T-cell (primary cell): ENCODE measurements at regions not wholly inside any gene's neighbourhood (a gene's known extent, or its start where the extent isn't known, plus 50 kb on each side); places are given as distances from the start of the nearest gene placed in this dataset.

Source experiments
- ATAC-seq, 4 experiments: fragments of 200-7000 bp in 3 of 4; fragments of 150-1000 bp in 1 of 4; cut with Tn5 transposase; replicated peaks in 1 of 4; 1 replicate in 3 of 4; 2 replicates in 1 of 4; pipeline ENCODE4 v1.10.0; 2021; ENCODE audit warnings: moderate library complexity in 3 of 4, mild to moderate bottlenecking in 2 of 4, moderate number of reproducible peaks in 1 of 4
- CTCF ChIA-PET, 2 donors: fragments of 300-600 bp; sonication (Branson Sonifier 250); formaldehyde crosslinking; loops; one replicate each; lab custom pipeline; 2022; ENCODE audit warnings: antibody characterized with exemption in 2 of 2; lab: Charles Lee
- POLR2A ChIA-PET, 2 donors: fragments of 300-600 bp; sonication (Branson Sonifier 250); formaldehyde crosslinking; loops; one replicate each; lab custom pipeline; 2022; ENCODE audit warnings: antibody characterized with exemption in 2 of 2; lab: Charles Lee
- DNase-seq, 35 experiments: peaks; one replicate each; pipeline versions ENCODE4 v3.0.0 to v3.0.0-alpha.2; 2013 to 2023
- H3K27ac ChIP-seq: one replicate; pipeline ENCODE4 v1.5.1; 2013; ENCODE audit warnings: low read length
- H3K27me3 ChIP-seq, 2 experiments: replicated peaks in 1 of 2; 1 replicate in 1 of 2; 2 replicates in 1 of 2; pipeline versions ENCODE4 v1.6.1 to v1.7.0; 2013; ENCODE audit warnings: low read length in 1 of 2, mixed read lengths in 1 of 2; ENCODE audit not compliant: control insufficient read depth in 2 of 2, insufficient read depth in 2 of 2; ENCODE audit errors: extremely low read depth in 1 of 2
- H3K36me3 ChIP-seq, 2 donors: 1 replicate in 1 of 2; 2 replicates in 1 of 2; pipeline versions ENCODE4 v1.6.1 to v1.7.0; 2013; ENCODE audit warnings: low read length in 1 of 2; ENCODE audit not compliant: control insufficient read depth in 2 of 2, insufficient read depth in 1 of 2; ENCODE audit errors: extremely low read depth in 1 of 2
- H3K4me1 ChIP-seq, 2 experiments: 1 replicate in 1 of 2; 2 replicates in 1 of 2; pipeline versions ENCODE4 v1.6.1 to v1.7.0; 2013; ENCODE audit warnings: low read length in 2 of 2, mixed read lengths in 1 of 2; ENCODE audit not compliant: insufficient read depth in 2 of 2, control insufficient read depth in 1 of 2; ENCODE audit errors: extremely low read depth in 1 of 2
- H3K4me3 ChIP-seq, 2 donors: 1 replicate in 1 of 2; 2 replicates in 1 of 2; pipeline versions ENCODE4 v1.5.1 to v1.7.0; 2013; ENCODE audit warnings: mild to moderate bottlenecking in 2 of 2, low read length in 1 of 2, moderate library complexity in 1 of 2; ENCODE audit not compliant: control insufficient read depth in 1 of 2; ENCODE audit errors: extremely low read depth in 1 of 2
- H3K9me3 ChIP-seq: 2 replicates; pipeline ENCODE4 v1.7.0; 2013
- H3K27ac Mint-ChIP-seq, 2 donors: one replicate each; pipeline ENCODE4 v1.8.0; 2020 to 2021; ENCODE audit warnings: mild to moderate bottlenecking in 2 of 2, mixed read lengths in 2 of 2
- H3K27me3 Mint-ChIP-seq, 2 donors: one replicate each; pipeline ENCODE4 v1.8.0; 2021 to 2022; ENCODE audit warnings: mixed read lengths in 2 of 2
- H3K36me3 Mint-ChIP-seq: one replicate; pipeline ENCODE4 v1.8.0; 2021; ENCODE audit warnings: mixed read lengths
- H3K4me1 Mint-ChIP-seq, 3 donors: one replicate each; pipeline ENCODE4 v1.8.0; 2020 to 2022; ENCODE audit warnings: mixed read lengths in 3 of 3, mild to moderate bottlenecking in 1 of 3
- H3K4me3 Mint-ChIP-seq, 3 donors: one replicate each; pipeline ENCODE4 v1.8.0; 2020 to 2022; ENCODE audit warnings: mild to moderate bottlenecking in 3 of 3, mixed read lengths in 3 of 3, moderate library complexity in 3 of 3
- H3K9me3 Mint-ChIP-seq, 3 donors: one replicate each; pipeline ENCODE4 v1.8.0; 2020 to 2022; ENCODE audit warnings: mixed read lengths in 3 of 3
- WGBS: methylation state at CpG from one replicate; pipeline ENCODE4 v1.1.5; 2013; ENCODE audit warnings: missing lambda C conversion rate; ENCODE audit not compliant: insufficient coverage; 5-methylcytosine and 5-hydroxymethylcytosine counted together

DNA sequence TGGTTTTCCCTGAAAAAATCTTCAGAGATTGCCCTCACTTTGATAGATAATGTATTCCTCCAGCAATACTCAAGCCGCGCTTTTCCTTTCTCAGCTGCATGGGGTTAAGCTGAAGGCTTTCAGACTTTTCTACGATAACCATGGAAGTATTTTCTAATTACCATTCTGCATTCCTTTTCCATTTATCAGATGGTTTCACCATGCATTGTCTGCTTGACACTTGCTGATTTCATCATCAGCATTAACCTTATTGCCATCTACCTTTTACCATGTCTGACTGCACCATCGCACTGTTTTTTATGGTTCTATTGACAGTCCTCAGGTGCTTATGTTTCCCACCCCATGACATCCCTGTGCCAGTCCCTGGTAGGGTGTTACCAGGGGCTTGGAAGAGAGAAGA lies 91.6 kb downstream of the DMAC1 start:
- Mint-ChIP-seq H3K4me3 (no peak overlapping the region), H3K27me3 (peaks cover 0 to 5% of the 10 kb centered on the region in 2 donors), H3K9me3 (no peaks in the 10 kb centered on the region), H3K4me1 (no peaks in the 10 kb centered on the region), H3K27ac (no peak overlapping the region), H3K36me3 (no peaks in the 10 kb centered on the region)
- H3K4me3 ChIP-seq = no peak overlapping the region
- H3K36me3 ChIP-seq = no peaks in the 10 kb centered on the region
- no peak for DNase-seq
- CTCF ChIA-PET = interaction anchor here in 1 of 2 donors (0.5 kb wide), 1 partner anchor 142 kb away, joined by 4 read pairs; no protein-coding TSS in a partner anchor
- POLR2A ChIA-PET = no interaction called here
- WGBS = 75% methylated on average over 3 of the region's 4 CpGs
- H3K27ac ChIP-seq = no peak overlapping the region
- H3K9me3 ChIP-seq = no peaks in the 10 kb centered on the region
- no peaks in the 10 kb centered on the region for H3K27me3 ChIP-seq
- ATAC-seq = no peak
- H3K4me1 ChIP-seq = no peaks in the 10 kb centered on the region

DNA sequence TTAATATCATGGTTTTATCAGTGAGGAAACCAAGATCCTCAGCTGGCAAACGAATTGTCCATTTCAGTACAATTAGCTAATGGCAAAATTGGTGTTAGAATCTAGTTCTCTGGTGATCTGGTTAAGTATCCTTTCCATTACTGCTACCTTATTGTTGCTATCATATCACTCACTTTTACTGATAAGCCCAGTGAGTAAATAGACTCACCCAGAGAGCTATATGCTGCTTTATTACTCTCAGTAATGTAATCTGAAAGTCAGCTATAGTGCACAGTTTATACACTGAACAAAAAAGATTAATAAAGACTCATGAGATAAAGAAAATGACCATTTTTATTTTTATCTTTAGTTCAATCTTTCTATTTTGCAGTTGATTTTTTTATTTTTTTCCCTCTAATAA lies 95.0 kb downstream of the DMAC1 start:
- Mint-ChIP-seq H3K36me3 (no peaks in the 10 kb centered on the region), H3K4me3 (no peak overlapping the region), H3K4me1 (no peaks in the 10 kb centered on the region), H3K27me3 (peaks cover 0 to 5% of the 10 kb centered on the region in 2 donors), H3K27ac (no peak overlapping the region), H3K9me3 (no peaks in the 10 kb centered on the region)
- ATAC-seq (no peak), DNase-seq (no peak)
- Histone ChIP-seq H3K27me3 (no peaks in the 10 kb centered on the region), H3K9me3 (no peaks in the 10 kb centered on the region), H3K27ac (no peak overlapping the region), H3K4me3 (no peak overlapping the region), H3K4me1 (no peaks in the 10 kb centered on the region), H3K36me3 (no peaks in the 10 kb centered on the region)
- WGBS = 100% methylated on average over 1 of the region's 1 CpG
- ChIA-PET CTCF (interaction anchor here in 1 of 2 donors (0.6 kb wide), 1 partner anchor 88 kb away, joined by 4 read pairs; no protein-coding TSS in a partner anchor), POLR2A (interaction anchor here in 1 of 2 donors (0.6 kb wide), 2 partner anchors 18 to 41 kb away, joined by 3 to 4 read pairs; no protein-coding TSS in a partner anchor)

- Histone ChIP-seq H3K4me1 (no peaks in the 10 kb centered on the region), H3K36me3 (no peaks in the 10 kb centered on the region), H3K9me3 (no peaks in the 10 kb centered on the region), H3K27me3 (no peaks in the 10 kb centered on the region), H3K27ac (no peak overlapping the region), H3K4me3 (no peak overlapping the region)
- Mint-ChIP-seq H3K27me3 (no peaks in the 10 kb centered on the region), H3K36me3 (no peaks in the 10 kb centered on the region), H3K27ac (no peak overlapping the region), H3K9me3 (no peaks in the 10 kb centered on the region), H3K4me1 (no peaks in the 10 kb centered on the region), H3K4me3 (no peak overlapping the region)
- ATAC-seq = no peak
- DNase-seq = no peak
- WGBS = 83% methylated on average over 1 of the region's 2 CpGs
- ChIA-PET POLR2A (no interaction called here), CTCF (no interaction called here)
These were observed 107.7 kb downstream of the DMAC1 start for GRCh38 chr9:7691909-7692308.

GRCh38 chr9:7690014-7690413 lies 109.6 kb downstream of the DMAC1 start:
- ChIA-PET POLR2A (interaction anchor here in 1 of 2 donors (0.6 kb wide), 1 partner anchor 147 kb away, joined by 3 read pairs; no protein-coding TSS in a partner anchor), CTCF (no interaction called here)
- Mint-ChIP-seq H3K9me3 (no peaks in the 10 kb centered on the region), H3K4me3 (no peak overlapping the region), H3K27ac (no peak overlapping the region), H3K27me3 (no peaks in the 10 kb centered on the region), H3K4me1 (no peaks in the 10 kb centered on the region), H3K36me3 (no peaks in the 10 kb centered on the region)
- Histone ChIP-seq H3K36me3 (no peaks in the 10 kb centered on the region), H3K27me3 (no peaks in the 10 kb centered on the region), H3K27ac (no peak overlapping the region), H3K4me1 (no peaks in the 10 kb centered on the region), H3K9me3 (no peaks in the 10 kb centered on the region), H3K4me3 (no peak overlapping the region)
- ATAC-seq (no peak), DNase-seq (no peak)

DNA sequence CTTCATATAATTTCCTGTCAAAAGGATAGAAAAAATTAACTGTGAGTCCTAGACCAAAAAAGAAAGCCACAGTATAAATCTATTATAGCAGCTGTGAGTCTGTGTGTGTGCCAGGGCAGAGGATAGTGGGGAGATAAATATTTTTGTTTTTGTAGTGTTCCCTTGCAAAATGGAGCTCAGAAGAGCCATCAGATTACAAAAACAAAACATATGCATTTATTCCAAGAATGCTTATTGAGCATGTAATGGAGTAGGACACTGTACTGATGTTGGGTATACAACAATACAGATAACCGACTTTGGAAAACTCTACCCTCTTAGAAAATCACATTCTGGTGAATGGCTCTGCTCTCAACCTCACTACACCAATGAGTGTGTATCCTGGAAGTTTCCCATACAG lies 111.0 kb downstream of the DMAC1 start:
- Mint-ChIP-seq H3K27ac (no peak overlapping the region), H3K9me3 (no peaks in the 10 kb centered on the region), H3K4me1 (no peaks in the 10 kb centered on the region), H3K27me3 (no peaks in the 10 kb centered on the region), H3K36me3 (no peaks in the 10 kb centered on the region), H3K4me3 (no peak overlapping the region)
- no peak for DNase-seq
- ChIA-PET POLR2A (no interaction called here), CTCF (interaction anchor here in 1 of 2 donors (0.6 kb wide), 1 partner anchor 731 kb away, joined by 3 read pairs; no protein-coding TSS in a partner anchor)
- Histone ChIP-seq H3K36me3 (no peaks in the 10 kb centered on the region), H3K9me3 (no peaks in the 10 kb centered on the region), H3K27me3 (no peaks in the 10 kb centered on the region), H3K27ac (no peak overlapping the region), H3K4me1 (no peaks in the 10 kb centered on the region), H3K4me3 (no peak overlapping the region)
- ATAC-seq = no peak
- WGBS = no CpG with 5 or more reads among the region's 1 CpG

DNA sequence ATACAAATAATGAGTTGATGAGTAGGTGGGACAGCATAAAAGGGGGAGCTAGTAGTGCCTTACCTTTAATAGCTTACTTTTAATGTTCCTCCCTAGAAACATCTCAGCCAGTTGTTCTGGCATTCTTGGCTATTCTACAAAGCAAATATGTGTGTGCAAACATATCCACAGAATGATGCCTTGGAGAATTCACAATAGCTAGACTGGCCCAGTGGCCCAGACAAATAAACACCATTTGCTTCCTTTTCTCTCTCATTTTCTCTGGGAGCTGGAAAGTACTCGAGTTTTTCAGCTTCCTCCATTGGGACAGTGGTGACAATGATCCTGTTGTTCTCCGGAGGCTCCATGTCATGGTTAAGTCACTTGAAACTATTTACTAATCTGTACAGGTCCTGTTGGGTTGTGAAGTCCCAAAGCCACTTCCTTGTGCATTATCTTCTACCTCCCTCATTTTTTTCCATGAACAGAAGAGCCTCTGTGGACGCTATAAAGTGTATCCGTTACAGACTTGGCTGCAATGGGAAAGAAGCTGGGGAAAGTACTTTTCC lies 122.9 kb downstream of the DMAC1 start:
- DNase-seq = no peak
- no CpG with 5 or more reads among the region's 4 CpGs for WGBS
- CTCF ChIA-PET = interaction anchor here in 1 of 2 donors (0.6 kb wide), 1 partner anchor 256 kb away, joined by 3 read pairs; no protein-coding TSS in a partner anchor

More for the DNA sequence above, 122.9 kb downstream of the DMAC1 start:
- H3K27me3 Mint-ChIP-seq = no peaks in the 10 kb centered on the region
- no peaks in the 10 kb centered on the region for H3K4me1 ChIP-seq
- no peaks in the 10 kb centered on the region for H3K36me3 ChIP-seq
- H3K4me3 ChIP-seq = no peak overlapping the region
- no peak overlapping the region for H3K27ac Mint-ChIP-seq
- POLR2A ChIA-PET = interaction anchor here in 1 of 2 donors (0.6 kb wide), 1 partner anchor 23 kb away, joined by 3 read pairs; no protein-coding TSS in a partner anchor
- no peak overlapping the region for H3K4me3 Mint-ChIP-seq
- H3K27ac ChIP-seq = no peak overlapping the region
- H3K4me1 Mint-ChIP-seq = no peaks in the 10 kb centered on the region
- H3K27me3 ChIP-seq = no peaks in the 10 kb centered on the region
- H3K9me3 Mint-ChIP-seq = peaks cover 0 to 3% (median 0%) of the 10 kb centered on the region in 3 donors
- H3K36me3 Mint-ChIP-seq = no peaks in the 10 kb centered on the region
- no peaks in the 10 kb centered on the region for H3K9me3 ChIP-seq
- ATAC-seq = no peak
